Cardiac fibroblast (primary cell): ENCODE measurements at regions not wholly inside any gene's neighbourhood (a gene's known extent, or its start where the extent isn't known, plus 50 kb on each side); places are given as distances from the start of the nearest gene placed in this dataset.
A peak's percentile ranks its signal among the peaks of the same experiment; 100 is the strongest.

Experiments used
- DNase-seq, 2 donors: peaks; one replicate each; pipeline versions ENCODE4 v3.0.0 to v3.0.0-alpha.2; 2010; ENCODE audit warnings: low read depth in 2 of 2
- H3K4me3 ChIP-seq, 2 donors: replicated peaks in 1 of 2; 1 replicate in 1 of 2; 2 replicates in 1 of 2; pipeline ENCODE4 v1.5.1; 2011; ENCODE audit warnings: low read depth in 2 of 2, low read length in 2 of 2, mild to moderate bottlenecking in 2 of 2, moderate library complexity in 1 of 2
- CTCF ChIP-seq: IDR thresholded peaks from one replicate; pipeline ENCODE4 v1.5.1; 2011; ENCODE audit warnings: low read depth, mild to moderate bottlenecking, low read length, inconsistent platforms

GRCh38 chr20:33915726-33916331, 77.9 kb upstream of the RALY start:
- no peak overlapping the region for H3K4me3 ChIP-seq
- peak in 1 of 2 donors; percentile 27 for DNase-seq
- TF ChIP-seq CTCF = peak; percentile 61

GRCh38 chr20:33916768-33917167, 76.9 kb upstream of the RALY start:
- no peak overlapping the region for H3K4me3 ChIP-seq
- no peak for TF ChIP-seq CTCF
- no peak for DNase-seq

- no peak for TF ChIP-seq CTCF
- no peak overlapping the region for H3K4me3 ChIP-seq
- DNase-seq = peak in 1 of 2 donors; percentile 25
These were observed 75.7 kb upstream of the RALY start for GRCh38 chr20:33917831-33918525.

- no peak for DNase-seq
- TF ChIP-seq CTCF = no peak
- no peak overlapping the region for H3K4me3 ChIP-seq
These were observed 75.0 kb upstream of the RALY start for GRCh38 chr20:33918662-33919061.

GRCh38 chr20:33919653-33920052, 74.1 kb upstream of the RALY start:
- no peak for DNase-seq
- no peak for TF ChIP-seq CTCF
- no peak overlapping the region for H3K4me3 ChIP-seq

GRCh38 chr20:33922224-33922623, 71.5 kb upstream of the RALY start:
- no peak overlapping the region for H3K4me3 ChIP-seq
- no peak for TF ChIP-seq CTCF
- no peak for DNase-seq
